ENCODE measurements at regions not wholly inside any gene's neighbourhood (a gene's known extent, or its start where the extent isn't known, plus 50 kb on each side); places are given as distances from the start of the nearest gene placed in this dataset.

- H3K4me3 ChIP-seq (ENCODE audit: control insufficient read depth in 2 of 3, extremely low read depth in 1 of 3, insufficient read depth in 2 of 3, low read depth in 1 of 3, low read length in 3 of 3), result no peak overlapping the region
- no peak overlapping the region for H2AFZ ChIP-seq (ENCODE audit: control insufficient read depth, low read length)
- H3K4me2 ChIP-seq (ENCODE audit: control insufficient read depth, extremely low read depth, insufficient read depth, low read depth, low read length), result no peak overlapping the region
- H3K36me3 ChIP-seq (ENCODE audit: control insufficient read depth in 2 of 2, extremely low read depth in 1 of 2, insufficient read depth in 2 of 2, low read length in 2 of 2), result no peaks in the 10 kb centered on the region
- H4K20me1 ChIP-seq (ENCODE audit: control insufficient read depth, extremely low read depth, insufficient read depth, low read length), result no peaks in the 10 kb centered on the region
- H3K27me3 ChIP-seq (ENCODE audit: control insufficient read depth, extremely low read depth, insufficient read depth, low read length), result peaks cover 66% of the 10 kb centered on the region
- no peak overlapping the region for H3K9ac ChIP-seq (ENCODE audit: control insufficient read depth, extremely low read depth, insufficient read depth, low read length)
- H3K9me3 ChIP-seq (ENCODE audit: control insufficient read depth, low read depth, low read length), result no peaks in the 10 kb centered on the region
- FAIRE-seq, result no peak
- H3K27ac ChIP-seq (ENCODE audit: control insufficient read depth, insufficient read depth, low read length), result no peak overlapping the region
- no peaks in the 10 kb centered on the region for H3K9me1 ChIP-seq (ENCODE audit: control insufficient read depth, extremely low read depth, insufficient read depth, low read length)
- H3K4me1 ChIP-seq (ENCODE audit: control insufficient read depth, extremely low read depth, insufficient read depth, low read length), result no peaks in the 10 kb centered on the region
- no peak for DNase-seq (ENCODE audit: low read depth, low spot score)
- dilution Hi-C loops (cut with MboI; ENCODE audit: extremely low pct_ligation_motif_present, low sequenced_read_pairs), result no loop called here
- H3K79me2 ChIP-seq (ENCODE audit: control insufficient read depth, insufficient read depth, low read length), result no peaks in the 10 kb centered on the region
- TF ChIP-seq EZH2 (IDR thresholded peaks at IDR 0.05; ENCODE audit: low read length), result no peak
- no peak for TF ChIP-seq CTCF (optimal IDR thresholded peaks at IDR 0.05 in 1 of 3, IDR thresholded peaks at IDR 0.05 in 1 of 3, conservative IDR thresholded peaks at IDR 0.05 in 1 of 3; ENCODE audit: extremely low read depth in 1 of 3, insufficient read depth in 2 of 3, low read length in 3 of 3)
These were observed 121.6 kb upstream of the PMEPA1 start for GRCh38 chr20:57831326-57831992.

- dilution Hi-C loops (cut with MboI; ENCODE audit: extremely low pct_ligation_motif_present, low sequenced_read_pairs), result no loop called here
These were observed 120.7 kb upstream of the PMEPA1 start for GRCh38 chr20:57830515-57830895.

More at GRCh38 chr20:57830515-57830895, 120.7 kb upstream of the PMEPA1 start:
- Histone ChIP-seq H3K36me3 (ENCODE audit: control insufficient read depth in 2 of 2, extremely low read depth in 1 of 2, insufficient read depth in 2 of 2, low read length in 2 of 2) (no peaks in the 10 kb centered on the region), H3K4me2 (ENCODE audit: control insufficient read depth, extremely low read depth, insufficient read depth, low read depth, low read length) (no peak overlapping the region), H3K4me1 (ENCODE audit: control insufficient read depth, extremely low read depth, insufficient read depth, low read length) (peaks cover 5% of the 10 kb centered on the region), H3K27me3 (ENCODE audit: control insufficient read depth, extremely low read depth, insufficient read depth, low read length) (peaks cover 64% of the 10 kb centered on the region), H4K20me1 (ENCODE audit: control insufficient read depth, extremely low read depth, insufficient read depth, low read length) (no peaks in the 10 kb centered on the region), H3K79me2 (ENCODE audit: control insufficient read depth, insufficient read depth, low read length) (no peaks in the 10 kb centered on the region), H3K9ac (ENCODE audit: control insufficient read depth, extremely low read depth, insufficient read depth, low read length) (no peak overlapping the region), H3K9me1 (ENCODE audit: control insufficient read depth, extremely low read depth, insufficient read depth, low read length) (no peaks in the 10 kb centered on the region), H3K9me3 (ENCODE audit: control insufficient read depth, low read depth, low read length) (no peaks in the 10 kb centered on the region), H3K27ac (ENCODE audit: control insufficient read depth, insufficient read depth, low read length) (no peak overlapping the region), H2AFZ (ENCODE audit: control insufficient read depth, low read length) (no peak overlapping the region), H3K4me3 (ENCODE audit: control insufficient read depth in 2 of 3, extremely low read depth in 1 of 3, insufficient read depth in 2 of 3, low read depth in 1 of 3, low read length in 3 of 3) (no peak overlapping the region)
- no peak for DNase-seq (ENCODE audit: low read depth, low spot score)
- no peak for FAIRE-seq
- TF ChIP-seq EZH2 (IDR thresholded peaks at IDR 0.05; ENCODE audit: low read length), result no peak
- no peak for TF ChIP-seq CTCF (optimal IDR thresholded peaks at IDR 0.05 in 1 of 3, IDR thresholded peaks at IDR 0.05 in 1 of 3, conservative IDR thresholded peaks at IDR 0.05 in 1 of 3; ENCODE audit: extremely low read depth in 1 of 3, insufficient read depth in 2 of 3, low read length in 3 of 3)
